Dermis blood vessel endothelial cell (primary cell): ENCODE measurements at regions not wholly inside any gene's neighbourhood (a gene's known extent, or its start where the extent isn't known, plus 50 kb on each side); places are given as distances from the start of the nearest gene placed in this dataset.
"Not testable (repeated sequence)": the region's sequence is repeated elsewhere in the genome, so short reads cannot be mapped to it uniquely, and the experiment has no call there.

Experiments
- DNase-seq: peaks from one replicate; pipeline ENCODE4 v3.0.0; 2010

- no peak for DNase-seq
Observed at GRCh38 chr10:87603196-87603595, 56.5 kb upstream of the PAPSS2 start.

- no peak for DNase-seq
Observed at GRCh38 chr10:87603769-87604168, 55.9 kb upstream of the PAPSS2 start.

- DNase-seq, result peak; percentile 17
Observed at GRCh38 chr10:87605628-87606251, 53.9 kb upstream of the PAPSS2 start.

- no peak for DNase-seq
Observed at GRCh38 chr10:87608756-87609155, 50.9 kb upstream of the PAPSS2 start.

- DNase-seq, result not testable (repeated sequence)
Observed at GRCh38 chr10:87609563-87609962, 50.1 kb upstream of the PAPSS2 start.
